Parathyroid adenoma (tissue), 2 donors: ENCODE measurements at regions not wholly inside any gene's neighbourhood (a gene's known extent, or its start where the extent isn't known, plus 50 kb on each side); places are given as distances from the start of the nearest gene placed in this dataset.

Experiments
- H2AFZ ChIP-seq: fragments of 300-600 bp; sonication (generic); one replicate; pipeline ENCODE4 v1.7.0; 2017; ENCODE audit warnings: antibody characterized with exemption, mild to moderate bottlenecking
- H3K27ac ChIP-seq: fragments of 300-600 bp; sonication (generic); one replicate; pipeline ENCODE4 v1.7.0; 2017
- H3K27me3 ChIP-seq: fragments of 300-600 bp; sonication (generic); one replicate; pipeline ENCODE4 v1.7.0; 2017; ENCODE audit warnings: low read length; ENCODE audit not compliant: control insufficient read depth, insufficient read depth
- H3K36me3 ChIP-seq: fragments of 300-600 bp; sonication (generic); one replicate; pipeline ENCODE4 v1.7.0; 2017; ENCODE audit warnings: low read length; ENCODE audit not compliant: control insufficient read depth, insufficient read depth
- H3K4me1 ChIP-seq: fragments of 300-600 bp; sonication (generic); one replicate; pipeline ENCODE4 v1.7.0; 2017; ENCODE audit warnings: control low read depth
- H3K4me2 ChIP-seq: fragments of 300-600 bp; sonication (generic); one replicate; pipeline ENCODE4 v1.7.0; 2017; ENCODE audit warnings: low read length
- H3K4me3 ChIP-seq: fragments of 300-600 bp; sonication (generic); one replicate; pipeline ENCODE4 v1.7.0; 2017; ENCODE audit warnings: low read depth, low read length
- H3K79me2 ChIP-seq: fragments of 300-600 bp; sonication (generic); one replicate; pipeline ENCODE4 v1.7.0; 2017; ENCODE audit warnings: control low read depth
- H3K9ac ChIP-seq: fragments of 300-600 bp; sonication (generic); one replicate; pipeline ENCODE4 v1.7.0; 2017; ENCODE audit warnings: mild to moderate bottlenecking
- H3K9me3 ChIP-seq: fragments of 300-600 bp; sonication (generic); one replicate; pipeline ENCODE4 v1.7.0; 2017; ENCODE audit warnings: low read length; ENCODE audit not compliant: control insufficient read depth
- TF ChIP-seq, protein P1 (sequence below): fragments of 300-600 bp; sonication (generic); IDR thresholded peaks from one replicate; pipeline ENCODE4 v1.7.0; 2017; ENCODE audit warnings: antibody characterized with exemption, mild to moderate bottlenecking
- donor health status: primary hyperparathyroidism.

DNA sequence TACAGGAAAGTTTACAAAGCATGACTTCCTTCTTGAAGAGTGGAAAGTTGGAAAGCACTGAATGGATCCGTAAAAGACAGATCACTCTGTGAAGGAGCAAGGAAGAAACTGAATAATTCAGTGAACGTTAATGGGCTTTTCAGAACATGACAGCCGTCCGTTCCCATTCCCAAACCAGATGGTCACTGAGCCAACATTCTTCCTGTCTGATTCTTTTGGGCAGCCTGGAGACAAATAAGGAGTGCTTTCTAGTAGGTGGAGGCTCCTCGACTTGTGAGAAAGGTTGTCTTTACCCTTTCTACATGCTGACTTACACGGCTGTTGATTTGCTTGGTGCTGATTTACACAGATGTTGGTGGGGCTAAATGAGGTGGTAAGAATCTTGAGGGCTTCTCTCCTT, 51.0 kb upstream of the PAPPA start:
- Histone ChIP-seq H3K9ac (no peak overlapping the region), H3K27me3 (no peaks in the 10 kb centered on the region)
- TF ChIP-seq, protein P1, sequence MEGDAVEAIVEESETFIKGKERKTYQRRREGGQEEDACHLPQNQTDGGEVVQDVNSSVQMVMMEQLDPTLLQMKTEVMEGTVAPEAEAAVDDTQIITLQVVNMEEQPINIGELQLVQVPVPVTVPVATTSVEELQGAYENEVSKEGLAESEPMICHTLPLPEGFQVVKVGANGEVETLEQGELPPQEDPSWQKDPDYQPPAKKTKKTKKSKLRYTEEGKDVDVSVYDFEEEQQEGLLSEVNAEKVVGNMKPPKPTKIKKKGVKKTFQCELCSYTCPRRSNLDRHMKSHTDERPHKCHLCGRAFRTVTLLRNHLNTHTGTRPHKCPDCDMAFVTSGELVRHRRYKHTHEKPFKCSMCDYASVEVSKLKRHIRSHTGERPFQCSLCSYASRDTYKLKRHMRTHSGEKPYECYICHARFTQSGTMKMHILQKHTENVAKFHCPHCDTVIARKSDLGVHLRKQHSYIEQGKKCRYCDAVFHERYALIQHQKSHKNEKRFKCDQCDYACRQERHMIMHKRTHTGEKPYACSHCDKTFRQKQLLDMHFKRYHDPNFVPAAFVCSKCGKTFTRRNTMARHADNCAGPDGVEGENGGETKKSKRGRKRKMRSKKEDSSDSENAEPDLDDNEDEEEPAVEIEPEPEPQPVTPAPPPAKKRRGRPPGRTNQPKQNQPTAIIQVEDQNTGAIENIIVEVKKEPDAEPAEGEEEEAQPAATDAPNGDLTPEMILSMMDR, result no peak

More for the DNA sequence above, 51.0 kb upstream of the PAPPA start:
- H2AFZ ChIP-seq, result no peak overlapping the region
- H3K4me3 ChIP-seq, result no peak overlapping the region
- H3K4me2 ChIP-seq, result no peak overlapping the region
- H3K9me3 ChIP-seq, result no peaks in the 10 kb centered on the region
- H3K27ac ChIP-seq, result no peak overlapping the region
- no peaks in the 10 kb centered on the region for H3K36me3 ChIP-seq
- H3K79me2 ChIP-seq, result no peaks in the 10 kb centered on the region
- H3K4me1 ChIP-seq, result no peaks in the 10 kb centered on the region
